Stomach (tissue), 8 donors: ENCODE measurements at regions not wholly inside any gene's neighbourhood (a gene's known extent, or its start where the extent isn't known, plus 50 kb on each side); places are given as distances from the start of the nearest gene placed in this dataset.

Source experiments
- DNase-seq, 2 donors: peaks; one replicate each; pipeline versions ENCODE4 v3.0.0 to v3.0.0-alpha.2; 2013 to 2019
- H3K27ac ChIP-seq, 5 donors: fragments of 200-600 bp in 4 of 5; sonication (generic) in 4 of 5; one replicate each; pipeline ENCODE4 v1.5.1; 2013 to 2019; ENCODE audit warnings: mild to moderate bottlenecking in 1 of 5, moderate library complexity in 1 of 5
- H3K27me3 ChIP-seq, 3 donors: fragments of 200-600 bp; sonication (generic); one replicate each; pipeline ENCODE4 v1.5.1; 2017 to 2019; ENCODE audit warnings: mixed run types in 1 of 3
- H3K36me3 ChIP-seq, 4 donors: fragments of 200-600 bp; sonication (generic); 1 replicate in 3 of 4; 2 replicates in 1 of 4; pipeline ENCODE4 v1.5.1; 2016 to 2019
- H3K4me1 ChIP-seq, 4 donors: fragments of 200-600 bp; sonication (generic); one replicate each; pipeline ENCODE4 v1.5.1; 2016 to 2019
- H3K4me3 ChIP-seq, 4 donors: fragments of 200-600 bp; sonication (generic) in 3 of 4; one replicate each; pipeline ENCODE4 v1.5.1; 2016 to 2019; ENCODE audit warnings: mild to moderate bottlenecking in 1 of 4
- H3K9me3 ChIP-seq, 4 donors: fragments of 200-600 bp; sonication (generic); one replicate each; pipeline ENCODE4 v1.5.1; 2016 to 2019
- EP300 ChIP-seq: sonication (generic); formaldehyde crosslinking; IDR thresholded peaks from one replicate; pipeline ENCODE4 v1.6.1; 2017; ENCODE audit warnings: antibody characterized with exemption
- POLR2A ChIP-seq, 4 donors: fragments of 450-650 bp; IDR thresholded peaks; one replicate each; pipeline ENCODE4 v1.6.1; 2016; ENCODE audit warnings: antibody characterized with exemption in 4 of 4, control low read depth in 2 of 4, mild to moderate bottlenecking in 1 of 4, moderate library complexity in 1 of 4
- POLR2AphosphoS5 ChIP-seq, 3 donors: sonication (generic); formaldehyde crosslinking; IDR thresholded peaks; one replicate each; pipeline ENCODE4 v1.6.1; 2016; ENCODE audit warnings: antibody characterized with exemption in 3 of 3
- WGBS, 5 donors: extraction: QIAGEN DNeasy Blood & Tissue Kit in 3 of 5; methylation state at CpG; one replicate each; pipeline versions ENCODE4 v1.1.5 to v1.1.7; 2013 to 2018; 5-methylcytosine and 5-hydroxymethylcytosine counted together
- intact Hi-C: fragments of 100-400 bp; cut with DNase I; formaldehyde crosslinking; loops from one replicate; pipeline ENCODE4 v1.15.1; 2023; ENCODE audit warnings: low total_unique reads
- TF ChIP-seq, protein P1 (sequence below), 7 experiments: fragments of 450-650 bp in 4 of 7; fragments of 200-600 bp in 3 of 7; sonication (generic) in 3 of 7; IDR thresholded peaks; one replicate each; pipeline ENCODE4 v1.5.1; 2016 to 2019; ENCODE audit warnings: antibody characterized with exemption in 7 of 7, control low read depth in 2 of 7, mild to moderate bottlenecking in 1 of 7
- donor health status: healthy with polysubstance abuse.
- donor health status: Bipolar disorder and iron deficiency.
- donor health status: healthy.

DNA sequence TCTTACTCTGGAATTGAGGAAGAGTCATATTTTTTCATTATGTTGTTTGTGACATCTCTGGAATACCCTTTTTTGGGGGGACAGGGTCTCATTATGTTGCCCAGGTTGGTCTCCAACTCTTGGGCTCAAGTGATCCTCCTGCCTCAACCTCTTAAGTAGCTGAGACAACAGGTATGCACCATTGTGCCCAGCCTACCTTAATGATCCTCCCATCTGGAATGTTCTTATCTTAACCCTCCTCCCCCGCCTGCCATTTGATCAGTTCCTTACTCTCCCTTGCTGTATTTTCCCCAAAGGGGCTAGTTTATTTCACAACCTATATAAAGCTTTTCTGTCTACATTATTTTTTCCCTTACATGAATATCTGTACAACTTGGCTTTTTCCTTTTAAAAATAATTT lies 594.7 kb downstream of the METTL15 start:
- Histone ChIP-seq H3K27ac (no peak overlapping the region), H3K9me3 (no peaks in the 10 kb centered on the region), H3K36me3 (no peaks in the 10 kb centered on the region), H3K4me3 (no peak overlapping the region), H3K4me1 (peaks cover 0 to 5% (median 0%) of the 10 kb centered on the region in 4 donors), H3K27me3 (no peaks in the 10 kb centered on the region)
- no peak for TF ChIP-seq EP300
- intact Hi-C loops: no loop called here
- 82 to 92% (median 86%) methylated on average over 1 of the region's 1 CpG for WGBS, 5 donors
- no peak for DNase-seq

DNA sequence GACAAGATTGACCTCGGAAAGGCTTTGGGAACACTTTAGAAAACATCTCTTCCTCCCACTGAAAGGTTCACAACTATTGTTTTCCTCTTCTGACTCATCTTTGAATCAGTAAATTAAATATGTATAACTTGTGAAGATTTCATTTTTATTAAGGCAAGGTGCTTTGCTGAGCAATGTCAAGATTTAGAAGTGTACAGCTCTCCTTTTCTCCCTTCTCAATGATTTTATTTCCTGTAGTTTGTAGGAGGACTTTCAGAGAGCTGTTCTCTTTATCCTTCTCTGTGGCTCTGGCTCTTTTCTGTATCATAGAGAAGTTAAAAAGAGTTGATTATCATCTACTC lies 594.2 kb downstream of the METTL15 start:
- intact Hi-C loops: no loop called here
- peaks cover 0 to 5% (median 0%) of the 10 kb centered on the region in 4 donors for H3K4me1 ChIP-seq
- no peak overlapping the region for H3K4me3 ChIP-seq
- H3K27ac ChIP-seq: no peak overlapping the region
- H3K36me3 ChIP-seq: no peaks in the 10 kb centered on the region
- 74 to 91% (median 83%) methylated on average over 1 of the region's 1 CpG for WGBS, 5 donors
- no peak for DNase-seq
- H3K27me3 ChIP-seq: no peaks in the 10 kb centered on the region
- no peaks in the 10 kb centered on the region for H3K9me3 ChIP-seq
- no peak for TF ChIP-seq POLR2A (IDR thresholded peaks at IDR 0.05)
- TF ChIP-seq, protein P1, sequence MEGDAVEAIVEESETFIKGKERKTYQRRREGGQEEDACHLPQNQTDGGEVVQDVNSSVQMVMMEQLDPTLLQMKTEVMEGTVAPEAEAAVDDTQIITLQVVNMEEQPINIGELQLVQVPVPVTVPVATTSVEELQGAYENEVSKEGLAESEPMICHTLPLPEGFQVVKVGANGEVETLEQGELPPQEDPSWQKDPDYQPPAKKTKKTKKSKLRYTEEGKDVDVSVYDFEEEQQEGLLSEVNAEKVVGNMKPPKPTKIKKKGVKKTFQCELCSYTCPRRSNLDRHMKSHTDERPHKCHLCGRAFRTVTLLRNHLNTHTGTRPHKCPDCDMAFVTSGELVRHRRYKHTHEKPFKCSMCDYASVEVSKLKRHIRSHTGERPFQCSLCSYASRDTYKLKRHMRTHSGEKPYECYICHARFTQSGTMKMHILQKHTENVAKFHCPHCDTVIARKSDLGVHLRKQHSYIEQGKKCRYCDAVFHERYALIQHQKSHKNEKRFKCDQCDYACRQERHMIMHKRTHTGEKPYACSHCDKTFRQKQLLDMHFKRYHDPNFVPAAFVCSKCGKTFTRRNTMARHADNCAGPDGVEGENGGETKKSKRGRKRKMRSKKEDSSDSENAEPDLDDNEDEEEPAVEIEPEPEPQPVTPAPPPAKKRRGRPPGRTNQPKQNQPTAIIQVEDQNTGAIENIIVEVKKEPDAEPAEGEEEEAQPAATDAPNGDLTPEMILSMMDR (IDR thresholded peaks at IDR 0.05): no peak
- no peak for TF ChIP-seq POLR2AphosphoS5 (IDR thresholded peaks at IDR 0.05)
- TF ChIP-seq EP300: no peak

DNA sequence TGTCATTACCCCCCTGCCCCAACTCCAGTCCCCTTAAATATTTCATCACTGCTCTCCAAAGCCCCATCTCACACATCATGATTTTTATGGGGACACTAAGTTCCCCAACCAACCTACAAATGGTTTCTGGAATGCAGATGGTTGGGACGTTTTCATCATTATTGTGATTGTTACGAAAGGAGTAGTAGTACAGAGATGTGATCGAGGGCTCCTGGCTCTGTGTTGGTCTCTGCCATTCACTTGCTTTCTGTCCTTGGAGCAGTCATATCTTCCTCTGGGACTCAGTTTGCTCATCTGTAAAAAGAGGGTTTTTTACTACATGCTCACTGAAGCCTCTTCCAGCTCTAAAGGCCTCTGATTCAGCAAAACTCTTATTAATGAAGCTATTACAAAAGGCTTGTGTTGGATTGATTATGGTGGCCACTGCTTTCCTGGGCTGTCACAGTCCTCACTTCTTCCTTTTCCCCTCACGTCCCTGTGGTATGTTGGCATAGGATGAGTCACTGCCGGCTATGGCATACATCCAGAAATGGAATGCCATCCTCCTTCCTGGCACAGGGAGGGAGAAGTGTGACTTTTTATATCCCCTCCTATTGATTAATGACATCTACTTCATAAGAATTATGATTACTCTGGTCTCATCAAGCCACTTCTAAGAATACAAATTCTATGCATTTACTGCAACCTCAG lies 593.7 kb downstream of the METTL15 start:
- Histone ChIP-seq H3K4me1 (peaks cover 0 to 5% (median 0%) of the 10 kb centered on the region in 4 donors), H3K27ac (no peak overlapping the region), H3K27me3 (no peaks in the 10 kb centered on the region), H3K4me3 (no peak overlapping the region), H3K9me3 (no peaks in the 10 kb centered on the region), H3K36me3 (no peaks in the 10 kb centered on the region)
- peak in 1 of 2 donors; percentile 42 for DNase-seq
- 66 to 74% (median 71%) methylated on average over 5 of the region's 5 CpGs for WGBS, 5 donors
- TF ChIP-seq POLR2AphosphoS5 (IDR thresholded peaks at IDR 0.05): no peak
- no peak for TF ChIP-seq EP300
- no peak for TF ChIP-seq POLR2A (IDR thresholded peaks at IDR 0.05)
- TF ChIP-seq, protein P1 (IDR thresholded peaks at IDR 0.05): no peak
- intact Hi-C loops: no loop called here

DNA sequence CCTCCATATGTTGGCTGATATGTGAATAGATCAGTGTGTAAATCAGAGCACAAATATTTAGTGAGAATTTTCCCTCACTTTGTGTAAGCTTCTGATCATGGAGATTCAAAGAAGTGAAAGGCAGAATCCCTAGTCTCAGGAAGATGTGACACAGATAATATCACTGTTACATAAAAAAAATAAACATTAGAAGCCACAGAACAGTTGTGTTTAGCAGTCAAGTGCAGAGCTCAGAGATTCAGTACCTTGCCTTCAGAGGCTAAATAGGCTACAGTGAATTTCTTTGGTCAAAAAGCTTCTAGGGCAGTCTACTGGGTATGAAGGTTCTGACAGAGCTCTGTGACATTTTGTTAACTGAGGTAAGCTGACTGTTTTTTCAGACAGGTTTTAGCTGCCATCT lies 591.5 kb downstream of the METTL15 start:
- no peak overlapping the region for H3K4me3 ChIP-seq
- TF ChIP-seq EP300 (no peak), POLR2AphosphoS5 (IDR thresholded peaks at IDR 0.05) (no peak), POLR2A (IDR thresholded peaks at IDR 0.05) (no peak)
- TF ChIP-seq, protein P1 (IDR thresholded peaks at IDR 0.05): no peak
- no peak for DNase-seq
- no peak overlapping the region for H3K27ac ChIP-seq
- H3K9me3 ChIP-seq: no peaks in the 10 kb centered on the region
- intact Hi-C loops: no loop called here
- peaks cover 0 to 5% (median 0%) of the 10 kb centered on the region in 4 donors for H3K4me1 ChIP-seq
- no peaks in the 10 kb centered on the region for H3K27me3 ChIP-seq
- H3K36me3 ChIP-seq: no peaks in the 10 kb centered on the region
